H1 (cell line): ENCODE measurements at regions not wholly inside any gene's neighbourhood (a gene's known extent, or its start where the extent isn't known, plus 50 kb on each side); places are given as distances from the start of the nearest gene placed in this dataset.

ENCODE experiments used
- RXRA ChIP-seq: IDR thresholded peaks from 2 replicates; pipeline ENCODE4 v1.6.1; 2011; ENCODE audit warnings: low read depth, mild to moderate bottlenecking, low read length, moderate library complexity; ENCODE audit not compliant: insufficient read depth
- SRF ChIP-seq: IDR thresholded peaks from 2 replicates; pipeline ENCODE4 v1.6.1; 2011; ENCODE audit warnings: mild to moderate bottlenecking, low read depth, low read length, moderate library complexity

GRCh38 chr13:79725841-79726240 lies 244.9 kb downstream of the NDFIP2 start (continued):
- TF ChIP-seq RXRA (no peak), SRF (no peak)
